ENCODE measurements at regions not wholly inside any gene's neighbourhood (a gene's known extent, or its start where the extent isn't known, plus 50 kb on each side); places are given as distances from the start of the nearest gene placed in this dataset.
A peak's percentile ranks its signal among the peaks of the same experiment; 100 is the strongest.

DNA sequence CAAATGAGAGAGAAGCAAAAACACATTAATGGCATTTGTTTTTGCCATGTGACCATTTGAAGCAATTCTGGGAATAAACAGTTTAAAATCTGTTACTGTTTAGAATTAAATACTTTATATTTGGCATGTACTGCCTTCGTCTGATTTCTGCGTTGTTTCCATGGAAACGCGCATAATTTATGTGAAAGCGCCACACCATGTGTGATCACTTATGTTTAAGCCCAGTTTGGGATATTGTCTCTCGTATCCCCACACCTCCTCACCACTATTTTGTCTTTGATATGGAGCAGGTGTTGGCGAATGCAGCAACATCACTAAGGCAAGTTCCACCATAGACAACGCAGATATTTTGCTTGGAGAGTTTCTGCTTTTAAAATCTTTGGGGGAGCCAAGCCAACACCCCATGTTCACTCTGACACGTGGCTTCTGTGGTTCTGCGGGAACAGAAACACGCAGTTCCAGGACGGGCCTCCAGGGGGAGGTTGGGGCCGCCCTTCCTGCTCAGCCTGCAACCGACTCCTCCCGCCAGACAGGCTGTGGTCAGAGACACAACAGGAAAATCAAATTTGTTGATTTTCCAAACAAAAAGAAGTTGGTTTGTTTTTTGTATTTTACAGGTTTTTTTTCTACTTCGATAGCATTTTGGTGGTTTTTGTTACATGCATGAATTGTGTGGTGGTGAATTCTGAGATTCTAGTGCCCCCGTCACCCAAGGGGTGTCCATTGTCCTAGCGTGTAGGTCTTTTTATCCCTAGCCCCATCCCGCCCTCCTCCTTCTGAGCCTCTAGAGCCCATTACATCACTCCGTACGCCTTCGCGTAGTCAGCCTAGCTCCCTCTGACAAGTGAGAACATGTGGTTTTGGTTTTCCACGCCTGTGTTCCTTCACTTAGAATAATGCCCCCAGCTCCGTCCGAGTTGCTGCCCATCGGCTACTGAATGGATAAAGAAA lies 101.9 kb upstream of the SFSWAP start:
- H3K4me1 Mint-ChIP-seq = peaks cover 22% of the 10 kb centered on the region
- no peaks in the 10 kb centered on the region for H3K9me3 Mint-ChIP-seq
- H3K27ac Mint-ChIP-seq = no peak overlapping the region
- H3K36me3 Mint-ChIP-seq (ENCODE audit: low read depth) = no peaks in the 10 kb centered on the region
- peak; percentile 77 for DNase-seq
- H3K27me3 Mint-ChIP-seq (ENCODE audit: low read depth, poor library complexity) = peaks cover 37% of the 10 kb centered on the region
- no peak overlapping the region for H3K4me3 Mint-ChIP-seq
- TF ChIP-seq, protein P1, sequence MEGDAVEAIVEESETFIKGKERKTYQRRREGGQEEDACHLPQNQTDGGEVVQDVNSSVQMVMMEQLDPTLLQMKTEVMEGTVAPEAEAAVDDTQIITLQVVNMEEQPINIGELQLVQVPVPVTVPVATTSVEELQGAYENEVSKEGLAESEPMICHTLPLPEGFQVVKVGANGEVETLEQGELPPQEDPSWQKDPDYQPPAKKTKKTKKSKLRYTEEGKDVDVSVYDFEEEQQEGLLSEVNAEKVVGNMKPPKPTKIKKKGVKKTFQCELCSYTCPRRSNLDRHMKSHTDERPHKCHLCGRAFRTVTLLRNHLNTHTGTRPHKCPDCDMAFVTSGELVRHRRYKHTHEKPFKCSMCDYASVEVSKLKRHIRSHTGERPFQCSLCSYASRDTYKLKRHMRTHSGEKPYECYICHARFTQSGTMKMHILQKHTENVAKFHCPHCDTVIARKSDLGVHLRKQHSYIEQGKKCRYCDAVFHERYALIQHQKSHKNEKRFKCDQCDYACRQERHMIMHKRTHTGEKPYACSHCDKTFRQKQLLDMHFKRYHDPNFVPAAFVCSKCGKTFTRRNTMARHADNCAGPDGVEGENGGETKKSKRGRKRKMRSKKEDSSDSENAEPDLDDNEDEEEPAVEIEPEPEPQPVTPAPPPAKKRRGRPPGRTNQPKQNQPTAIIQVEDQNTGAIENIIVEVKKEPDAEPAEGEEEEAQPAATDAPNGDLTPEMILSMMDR (IDR thresholded peaks at IDR 0.05) = peak; percentile 79

DNA sequence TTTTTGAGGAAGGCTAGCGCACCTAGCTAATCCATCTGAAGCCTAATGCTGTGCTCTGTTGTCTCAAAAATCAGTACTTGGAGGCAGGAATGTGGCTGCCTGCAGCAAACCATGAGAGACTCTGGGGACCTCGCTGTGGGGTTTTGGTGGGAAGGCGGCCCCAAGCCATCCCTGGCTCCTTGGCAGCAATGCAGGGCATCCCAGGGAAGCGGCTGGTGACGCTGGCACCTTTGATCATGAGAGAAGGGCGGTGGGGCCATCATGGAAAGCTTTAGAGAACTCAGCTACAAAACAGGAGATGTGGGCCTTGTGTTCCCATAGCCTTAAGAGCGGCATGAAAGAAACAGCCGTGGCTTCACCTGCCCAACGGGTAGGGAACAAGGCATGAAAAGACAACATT lies 101.1 kb upstream of the SFSWAP start:
- TF ChIP-seq, protein P1 (IDR thresholded peaks at IDR 0.05) = no peak
- H3K27ac Mint-ChIP-seq = no peak overlapping the region
- no peaks in the 10 kb centered on the region for H3K9me3 Mint-ChIP-seq
- H3K36me3 Mint-ChIP-seq (ENCODE audit: low read depth) = no peaks in the 10 kb centered on the region
- DNase-seq = no peak
- peaks cover 38% of the 10 kb centered on the region for H3K27me3 Mint-ChIP-seq (ENCODE audit: low read depth, poor library complexity)
- H3K4me1 Mint-ChIP-seq = peaks cover 14% of the 10 kb centered on the region
- no peak overlapping the region for H3K4me3 Mint-ChIP-seq

DNA sequence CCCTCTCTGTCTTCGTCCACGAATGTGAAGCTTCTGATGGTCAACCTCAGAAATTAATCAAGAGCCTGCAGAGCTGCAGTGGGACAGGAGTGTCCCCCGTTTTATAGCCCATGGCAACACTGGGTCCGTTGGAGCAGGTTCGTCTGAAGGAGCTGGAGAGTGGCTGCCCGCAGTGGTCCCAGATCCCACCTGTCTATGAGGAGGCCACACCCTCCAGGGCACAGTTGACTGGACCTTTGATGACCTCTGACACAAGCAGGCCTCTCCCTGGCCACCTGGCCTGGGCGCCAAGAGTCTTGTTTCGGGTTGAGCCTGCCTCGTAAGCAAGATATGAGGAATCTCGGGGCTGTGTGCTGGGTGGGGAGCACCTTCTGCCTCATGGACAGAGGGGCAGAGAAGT lies 100.7 kb upstream of the SFSWAP start:
- no peaks in the 10 kb centered on the region for H3K9me3 Mint-ChIP-seq
- H3K27ac Mint-ChIP-seq = no peak overlapping the region
- TF ChIP-seq, protein P1 (IDR thresholded peaks at IDR 0.05) = no peak
- DNase-seq = no peak
- peaks cover 10% of the 10 kb centered on the region for H3K4me1 Mint-ChIP-seq
- no peak overlapping the region for H3K4me3 Mint-ChIP-seq
- no peaks in the 10 kb centered on the region for H3K36me3 Mint-ChIP-seq (ENCODE audit: low read depth)
- peaks cover 42% of the 10 kb centered on the region for H3K27me3 Mint-ChIP-seq (ENCODE audit: low read depth, poor library complexity)

DNA sequence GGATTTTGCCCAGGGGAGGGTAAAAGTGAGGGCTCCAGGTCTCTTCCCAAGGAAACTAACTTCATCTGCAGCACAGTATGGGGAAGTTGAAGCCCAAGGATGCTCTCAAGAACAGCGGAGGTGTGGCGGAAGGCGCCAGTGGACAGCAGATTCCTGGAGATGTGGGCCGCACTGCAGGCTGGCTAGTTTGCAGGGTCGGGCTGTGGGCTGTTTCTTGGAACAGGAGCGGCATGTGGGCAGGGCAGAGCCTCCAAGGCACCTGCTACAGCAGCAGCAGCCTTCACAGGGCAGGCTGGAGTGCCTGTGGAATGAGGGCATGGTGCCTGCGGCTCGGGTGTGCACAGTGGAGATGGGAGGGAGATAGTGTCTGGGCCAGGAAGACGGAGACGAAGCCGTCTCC lies 100.0 kb upstream of the SFSWAP start:
- no peak for DNase-seq
- TF ChIP-seq, protein P1 (IDR thresholded peaks at IDR 0.05) = no peak
- H3K36me3 Mint-ChIP-seq (ENCODE audit: low read depth) = no peaks in the 10 kb centered on the region
- peaks cover 3% of the 10 kb centered on the region for H3K4me1 Mint-ChIP-seq
- H3K27ac Mint-ChIP-seq = no peak overlapping the region
- no peak overlapping the region for H3K4me3 Mint-ChIP-seq
- no peaks in the 10 kb centered on the region for H3K9me3 Mint-ChIP-seq
- H3K27me3 Mint-ChIP-seq (ENCODE audit: low read depth, poor library complexity) = peaks cover 36% of the 10 kb centered on the region

DNA sequence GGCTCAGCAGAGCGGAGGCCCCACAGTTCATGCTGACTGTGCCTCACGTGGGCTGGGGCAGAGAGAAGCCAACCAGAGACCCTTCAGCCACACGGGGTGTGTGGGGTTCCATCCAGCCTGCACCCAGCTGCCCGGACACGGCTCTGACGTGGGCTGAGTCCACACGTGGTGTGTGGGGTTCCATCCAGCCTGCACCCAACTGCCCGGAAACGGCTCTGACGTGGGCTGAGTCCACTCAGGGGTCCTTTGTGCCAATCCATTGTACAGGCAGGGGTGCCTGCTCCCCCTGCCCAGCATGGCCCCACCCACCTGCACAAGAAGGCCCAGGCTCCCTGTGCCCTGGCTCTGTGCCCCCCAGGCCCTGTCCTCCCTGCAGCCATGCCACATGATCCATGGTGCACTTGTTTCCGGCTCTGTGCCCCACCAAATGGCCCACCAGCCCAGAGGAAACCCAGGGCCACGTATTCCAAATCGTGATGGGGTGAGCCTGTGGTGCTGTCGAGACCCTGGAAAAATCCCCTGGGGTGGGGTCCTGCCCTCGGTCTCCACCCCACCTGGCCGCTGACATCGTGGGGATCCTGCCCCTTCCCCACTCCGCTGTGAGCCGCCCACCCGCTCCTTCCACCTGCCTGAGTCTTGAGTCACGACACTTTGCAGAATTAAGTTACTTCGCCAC lies 99.3 kb upstream of the SFSWAP start:
- H3K36me3 Mint-ChIP-seq (ENCODE audit: low read depth) = no peaks in the 10 kb centered on the region
- H3K27me3 Mint-ChIP-seq (ENCODE audit: low read depth, poor library complexity) = peaks cover 42% of the 10 kb centered on the region
- no peaks in the 10 kb centered on the region for H3K9me3 Mint-ChIP-seq
- DNase-seq = no peak
- no peaks in the 10 kb centered on the region for H3K4me1 Mint-ChIP-seq
- no peak overlapping the region for H3K4me3 Mint-ChIP-seq
- TF ChIP-seq, protein P1 (IDR thresholded peaks at IDR 0.05) = no peak
- H3K27ac Mint-ChIP-seq = no peak overlapping the region
